B cell (primary cell): ENCODE measurements at regions not wholly inside any gene's neighbourhood (a gene's known extent, or its start where the extent isn't known, plus 50 kb on each side); places are given as distances from the start of the nearest gene placed in this dataset.
A peak's percentile ranks its signal among the peaks of the same experiment; 100 is the strongest.

Experiments used
- ATAC-seq: fragments of 200-7000 bp; cut with Tn5 transposase; one replicate; pipeline ENCODE4 v1.10.0; 2021; ENCODE audit warnings: low read depth, mild to moderate bottlenecking, moderate number of reproducible peaks, moderate library complexity
- CTCF ChIA-PET: fragments of 350-600 bp; sonication (Branson Sonifier 250); formaldehyde crosslinking; loops from one replicate; lab custom pipeline; 2021; ENCODE audit warnings: antibody characterized with exemption, inconsistent platforms; lab: Charles Lee
- POLR2A ChIA-PET: fragments of 350-600 bp; sonication (Branson Sonifier 250); formaldehyde crosslinking; loops from one replicate; lab custom pipeline; 2021; ENCODE audit warnings: antibody characterized with exemption; lab: Charles Lee
- DNase-seq: peaks from one replicate; pipeline ENCODE4 v3.0.0; 2013
- H2AFZ ChIP-seq: 2 replicates; pipeline ENCODE4 v1.6.1; 2012; ENCODE audit warnings: mild to moderate bottlenecking, low read depth, low read length; ENCODE audit not compliant: insufficient read depth, poor library complexity, severe bottlenecking
- H3K27ac ChIP-seq, 2 donors: 1 replicate in 1 of 2; 2 replicates in 1 of 2; pipeline ENCODE4 v1.5.1; 2012 to 2013; ENCODE audit warnings: low read length in 2 of 2, mild to moderate bottlenecking in 2 of 2, moderate library complexity in 1 of 2
- H3K27me3 ChIP-seq, 4 experiments: fragments of 200-600 bp in 1 of 4; sonication (generic) in 1 of 4; replicated peaks in 1 of 4; 1 replicate in 2 of 4; 2 replicates in 2 of 4; pipeline versions ENCODE4 v1.6.1 to v1.7.0; 2013 to 2016; ENCODE audit warnings: low read length in 3 of 4, mild to moderate bottlenecking in 2 of 4, mixed read lengths in 1 of 4, moderate library complexity in 1 of 4; ENCODE audit not compliant: insufficient read depth in 4 of 4, control insufficient read depth in 3 of 4; ENCODE audit errors: control extremely low read depth in 1 of 4
- H3K36me3 ChIP-seq, 2 experiments: replicated peaks in 1 of 2; 1 replicate in 1 of 2; 2 replicates in 1 of 2; pipeline versions ENCODE4 v1.6.1 to v1.7.1; 2013; ENCODE audit warnings: low read length in 1 of 2; ENCODE audit not compliant: insufficient read depth in 2 of 2, control insufficient read depth in 1 of 2; ENCODE audit errors: control extremely low read depth in 1 of 2, extremely low read depth in 1 of 2
- H3K4me1 ChIP-seq, 2 donors: fragments of 200-600 bp in 1 of 2; sonication (generic) in 1 of 2; 1 replicate in 1 of 2; 2 replicates in 1 of 2; pipeline versions ENCODE4 v1.5.1 to v1.6.1; 2013 to 2017; ENCODE audit warnings: low read length in 2 of 2; ENCODE audit not compliant: control insufficient read depth in 2 of 2, insufficient read depth in 2 of 2
- H3K4me2 ChIP-seq: replicated peaks from 2 replicates; pipeline ENCODE3; 2012; ENCODE audit warnings: mild to moderate bottlenecking, low read depth, low read length; ENCODE audit not compliant: poor library complexity, severe bottlenecking
- H3K4me3 ChIP-seq, 5 experiments: fragments of 200-600 bp in 1 of 5; sonication (generic) in 1 of 5; 1 replicate in 3 of 5; 2 replicates in 2 of 5; pipeline versions ENCODE4 v1.5.1 to v1.7.0; 2011 to 2016; ENCODE audit warnings: low read length in 4 of 5, mild to moderate bottlenecking in 4 of 5, low read depth in 2 of 5, control low read depth in 1 of 5, moderate library complexity in 1 of 5; ENCODE audit not compliant: insufficient read depth in 1 of 5; ENCODE audit errors: control extremely low read depth in 1 of 5, extremely low read depth in 1 of 5
- H3K79me2 ChIP-seq: fragments of 200-600 bp; sonication (generic); one replicate; pipeline ENCODE4 v1.6.0; 2016; ENCODE audit warnings: low read length; ENCODE audit not compliant: control insufficient read depth, insufficient read depth
- H3K9ac ChIP-seq: fragments of 200-600 bp; sonication (generic); 2 replicates; pipeline ENCODE4 v1.6.1; 2017; ENCODE audit warnings: mild to moderate bottlenecking, low read length, moderate library complexity
- H3K9me3 ChIP-seq, 3 donors: one replicate each; pipeline versions ENCODE4 v1.6.1 to v1.7.1; 2013; ENCODE audit warnings: low read length in 2 of 3; ENCODE audit not compliant: control insufficient read depth in 2 of 3, insufficient read depth in 1 of 3; ENCODE audit errors: control extremely low read depth in 1 of 3
- H4K20me1 ChIP-seq: 2 replicates; pipeline ENCODE4 v1.6.0; 2012; ENCODE audit warnings: mild to moderate bottlenecking, low read length; ENCODE audit not compliant: insufficient read depth, control insufficient read depth, poor library complexity, severe bottlenecking
- H3K27ac Mint-ChIP-seq: one replicate; pipeline ENCODE4 v1.8.0; 2021; ENCODE audit warnings: mixed read lengths
- H3K27me3 Mint-ChIP-seq: one replicate; pipeline ENCODE4 v1.8.0; 2021; ENCODE audit warnings: mixed read lengths
- H3K4me1 Mint-ChIP-seq: one replicate; pipeline ENCODE4 v1.8.0; 2021; ENCODE audit warnings: mixed read lengths
- H3K4me3 Mint-ChIP-seq: one replicate; pipeline ENCODE4 v1.8.0; 2021; ENCODE audit warnings: mixed read lengths
- H3K9me3 Mint-ChIP-seq: one replicate; pipeline ENCODE4 v1.8.0; 2022; ENCODE audit warnings: mixed read lengths; ENCODE audit not compliant: insufficient read depth
- EZH2 ChIP-seq: IDR thresholded peaks from 2 replicates; pipeline ENCODE4 v1.6.1; 2012; ENCODE audit warnings: borderline replicate concordance, low read depth, mild to moderate bottlenecking, moderate library complexity, low read length; ENCODE audit not compliant: insufficient read depth, poor library complexity, severe bottlenecking
- WGBS: methylation state at CpG from one replicate; pipeline ENCODE4 v1.1.5; 2013; ENCODE audit warnings: missing lambda C conversion rate; ENCODE audit not compliant: insufficient coverage; 5-methylcytosine and 5-hydroxymethylcytosine counted together
- intact Hi-C: fragments of 100-400 bp; cut with micrococcal nuclease; formaldehyde crosslinking; loops from one replicate; pipeline ENCODE4 v1.10.0; 2022
- TF ChIP-seq, protein P1 (sequence below): fragments of 200-600 bp; IDR thresholded peaks from one replicate; pipeline ENCODE4 v1.8.0; 2022; ENCODE audit warnings: antibody characterized with exemption, mild to moderate bottlenecking

DNA sequence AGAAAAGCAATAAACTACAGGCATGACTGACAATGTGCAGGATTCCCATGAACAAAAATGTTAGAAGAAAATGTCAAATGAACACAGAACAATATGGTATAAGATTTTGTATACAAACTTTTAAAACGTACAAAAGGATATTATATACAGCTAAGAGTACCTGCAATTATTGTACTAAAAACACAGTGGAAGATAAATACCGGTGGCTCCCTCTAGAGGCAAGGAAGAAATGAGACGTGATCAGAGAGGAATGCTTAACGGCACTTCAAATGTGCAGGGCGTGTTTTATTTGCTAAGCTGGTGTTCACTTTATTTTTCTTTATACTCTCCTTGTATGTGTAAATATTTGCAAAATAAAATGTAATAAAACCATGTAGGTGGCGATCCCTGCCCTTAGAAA is 191.8 kb upstream of the SAMSN1 start:
- Histone ChIP-seq H3K27ac (no peak overlapping the region), H4K20me1 (no peaks in the 10 kb centered on the region), H2AFZ (no peak overlapping the region), H3K79me2 (no peaks in the 10 kb centered on the region), H3K4me1 (peaks cover 6 to 16% of the 10 kb centered on the region in 2 donors), H3K27me3 (no peaks in the 10 kb centered on the region), H3K4me2 (no peak overlapping the region), H3K4me3 (no peak overlapping the region), H3K36me3 (no peaks in the 10 kb centered on the region), H3K9me3 (no peaks in the 10 kb centered on the region), H3K9ac (no peak overlapping the region)
- H3K4me3 Mint-ChIP-seq, result no peak overlapping the region
- H3K9me3 Mint-ChIP-seq, result no peaks in the 10 kb centered on the region
- TF ChIP-seq, protein P1, sequence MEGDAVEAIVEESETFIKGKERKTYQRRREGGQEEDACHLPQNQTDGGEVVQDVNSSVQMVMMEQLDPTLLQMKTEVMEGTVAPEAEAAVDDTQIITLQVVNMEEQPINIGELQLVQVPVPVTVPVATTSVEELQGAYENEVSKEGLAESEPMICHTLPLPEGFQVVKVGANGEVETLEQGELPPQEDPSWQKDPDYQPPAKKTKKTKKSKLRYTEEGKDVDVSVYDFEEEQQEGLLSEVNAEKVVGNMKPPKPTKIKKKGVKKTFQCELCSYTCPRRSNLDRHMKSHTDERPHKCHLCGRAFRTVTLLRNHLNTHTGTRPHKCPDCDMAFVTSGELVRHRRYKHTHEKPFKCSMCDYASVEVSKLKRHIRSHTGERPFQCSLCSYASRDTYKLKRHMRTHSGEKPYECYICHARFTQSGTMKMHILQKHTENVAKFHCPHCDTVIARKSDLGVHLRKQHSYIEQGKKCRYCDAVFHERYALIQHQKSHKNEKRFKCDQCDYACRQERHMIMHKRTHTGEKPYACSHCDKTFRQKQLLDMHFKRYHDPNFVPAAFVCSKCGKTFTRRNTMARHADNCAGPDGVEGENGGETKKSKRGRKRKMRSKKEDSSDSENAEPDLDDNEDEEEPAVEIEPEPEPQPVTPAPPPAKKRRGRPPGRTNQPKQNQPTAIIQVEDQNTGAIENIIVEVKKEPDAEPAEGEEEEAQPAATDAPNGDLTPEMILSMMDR, result peak; percentile 89
- TF ChIP-seq EZH2, result no peak
- DNase-seq (peak; percentile 80), ATAC-seq (peak; percentile 81)
- WGBS, result no CpG with 5 or more reads among the region's 6 CpGs
- intact Hi-C loops, result loop anchor here (1.0 to 5.0 kb wide), 9 partner anchors 25 to 745 kb away; partner anchors contain the start of gene HSPA13
- ChIA-PET POLR2A (no interaction called here), CTCF (interaction anchor here (0.6 to 4.4 kb wide), 71 partner anchors 9 to 854 kb away, joined by 3 to 26 read pairs (median 4); partner anchors contain the start of gene HSPA13)
- no peaks in the 10 kb centered on the region for H3K27me3 Mint-ChIP-seq
- H3K27ac Mint-ChIP-seq, result no peak overlapping the region
- H3K4me1 Mint-ChIP-seq, result peaks cover 28% of the 10 kb centered on the region

DNA sequence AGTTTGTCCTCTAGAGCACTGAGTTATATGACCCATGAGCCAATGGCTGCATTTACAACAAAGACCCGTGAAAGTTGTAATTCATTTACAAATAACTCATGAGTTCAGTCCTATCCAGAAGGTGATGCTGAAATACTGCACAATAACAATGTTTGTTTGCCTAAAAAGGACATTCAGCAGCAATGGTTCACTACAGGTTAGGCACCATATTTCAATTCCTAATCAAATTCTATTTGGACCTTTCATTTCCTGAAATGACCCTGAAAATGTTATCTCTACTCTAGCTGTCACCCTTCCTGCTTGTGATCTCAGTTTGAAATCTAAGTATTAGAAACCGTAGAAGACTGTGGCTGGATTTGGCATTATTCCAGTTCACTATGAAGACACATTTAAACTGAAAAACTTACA is 191.2 kb upstream of the SAMSN1 start:
- WGBS, result 83% methylated on average over 1 of the region's 2 CpGs
- Histone ChIP-seq H3K9ac (no peak overlapping the region), H3K36me3 (no peaks in the 10 kb centered on the region), H4K20me1 (no peaks in the 10 kb centered on the region), H3K27ac (no peak overlapping the region), H3K27me3 (no peaks in the 10 kb centered on the region), H3K4me3 (no peak overlapping the region), H2AFZ (no peak overlapping the region), H3K4me2 (no peak overlapping the region), H3K79me2 (no peaks in the 10 kb centered on the region), H3K9me3 (no peaks in the 10 kb centered on the region), H3K4me1 (peaks cover 6 to 16% of the 10 kb centered on the region in 2 donors)
- no peak for ATAC-seq
- H3K4me1 Mint-ChIP-seq, result peaks cover 28% of the 10 kb centered on the region
- DNase-seq, result no peak
- H3K27ac Mint-ChIP-seq, result no peak overlapping the region
- no peaks in the 10 kb centered on the region for H3K27me3 Mint-ChIP-seq
- H3K4me3 Mint-ChIP-seq, result no peak overlapping the region
- H3K9me3 Mint-ChIP-seq, result no peaks in the 10 kb centered on the region
- intact Hi-C loops, result loop anchor here (2.0 to 5.0 kb wide), 6 partner anchors 60 to 746 kb away; partner anchors contain the start of gene HSPA13
- CTCF ChIA-PET, result interaction anchor here (0.6 to 4.4 kb wide), 61 partner anchors 8 to 855 kb away, joined by 3 to 26 read pairs (median 4); partner anchors contain the start of gene HSPA13
- TF ChIP-seq, protein P1, result no peak
- no peak for TF ChIP-seq EZH2
- POLR2A ChIA-PET, result no interaction called here
